ENCODE measurements at regions not wholly inside any gene's neighbourhood (a gene's known extent, or its start where the extent isn't known, plus 50 kb on each side); places are given as distances from the start of the nearest gene placed in this dataset.

DNA sequence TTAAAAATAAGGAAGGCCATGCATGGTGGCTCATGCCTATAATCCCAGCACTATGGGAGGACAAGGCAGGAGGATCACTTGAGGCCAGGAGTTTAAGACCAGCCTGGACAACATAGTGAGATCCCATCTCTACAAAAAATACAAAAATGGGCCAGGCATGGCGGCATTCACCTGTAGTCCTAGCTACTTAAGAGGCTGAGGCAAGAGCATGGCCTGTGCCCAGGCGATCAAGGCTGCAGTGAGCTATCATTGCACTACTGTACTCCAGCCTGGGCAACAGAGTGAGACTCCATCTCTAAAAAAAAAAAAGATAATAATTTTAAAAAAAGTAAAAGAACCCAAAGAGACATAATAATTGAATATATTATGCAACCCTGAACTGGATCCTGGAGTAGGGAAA is 83.6 kb upstream of the ZNF423 start:
- Histone ChIP-seq H3K36me3 (replicated peaks in 1 of 2; ENCODE audit: control insufficient read depth in 1 of 2, insufficient read depth in 2 of 2, low read length in 2 of 2) (no peaks in the 10 kb centered on the region), H3K79me2 (ENCODE audit: insufficient read depth, low read length) (no peaks in the 10 kb centered on the region), H3K4me2 (replicated peaks; ENCODE audit: extremely low read depth, low read length, poor library complexity, severe bottlenecking) (no peak overlapping the region), H2AFZ (ENCODE audit: insufficient read depth, low read depth, low read length, poor library complexity, severe bottlenecking) (no peak overlapping the region), H3K27ac (ENCODE audit: low read depth in 1 of 2, low read length in 2 of 2) (no peak overlapping the region), H3K9me3 (replicated peaks in 1 of 2; ENCODE audit: control insufficient read depth in 1 of 2, insufficient read depth in 1 of 2, low read length in 2 of 2) (no peaks in the 10 kb centered on the region), H3K9ac (ENCODE audit: insufficient read depth, low read length, poor library complexity, severe bottlenecking) (no peak overlapping the region), H3K27me3 (ENCODE audit: control insufficient read depth in 2 of 2, insufficient read depth in 2 of 2, low read length in 2 of 2) (no peaks in the 10 kb centered on the region), H4K20me1 (ENCODE audit: insufficient read depth, low read length) (no peaks in the 10 kb centered on the region), H3K4me3 (replicated peaks in 1 of 3; ENCODE audit: low read depth in 2 of 3, low read length in 3 of 3) (no peak overlapping the region), H3K4me1 (ENCODE audit: control insufficient read depth in 1 of 2, insufficient read depth in 2 of 2, low read length in 2 of 2) (no peaks in the 10 kb centered on the region)
- no peak for DNase-seq
- TF ChIP-seq, protein P1, sequence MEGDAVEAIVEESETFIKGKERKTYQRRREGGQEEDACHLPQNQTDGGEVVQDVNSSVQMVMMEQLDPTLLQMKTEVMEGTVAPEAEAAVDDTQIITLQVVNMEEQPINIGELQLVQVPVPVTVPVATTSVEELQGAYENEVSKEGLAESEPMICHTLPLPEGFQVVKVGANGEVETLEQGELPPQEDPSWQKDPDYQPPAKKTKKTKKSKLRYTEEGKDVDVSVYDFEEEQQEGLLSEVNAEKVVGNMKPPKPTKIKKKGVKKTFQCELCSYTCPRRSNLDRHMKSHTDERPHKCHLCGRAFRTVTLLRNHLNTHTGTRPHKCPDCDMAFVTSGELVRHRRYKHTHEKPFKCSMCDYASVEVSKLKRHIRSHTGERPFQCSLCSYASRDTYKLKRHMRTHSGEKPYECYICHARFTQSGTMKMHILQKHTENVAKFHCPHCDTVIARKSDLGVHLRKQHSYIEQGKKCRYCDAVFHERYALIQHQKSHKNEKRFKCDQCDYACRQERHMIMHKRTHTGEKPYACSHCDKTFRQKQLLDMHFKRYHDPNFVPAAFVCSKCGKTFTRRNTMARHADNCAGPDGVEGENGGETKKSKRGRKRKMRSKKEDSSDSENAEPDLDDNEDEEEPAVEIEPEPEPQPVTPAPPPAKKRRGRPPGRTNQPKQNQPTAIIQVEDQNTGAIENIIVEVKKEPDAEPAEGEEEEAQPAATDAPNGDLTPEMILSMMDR (IDR thresholded peaks at IDR 0.05) = no peak
- Mint-ChIP-seq H3K27ac (no peak overlapping the region), H3K27me3 (ENCODE audit: low read depth in 3 of 3) (peaks cover 2 to 6% (median 3%) of the 10 kb centered on the region in 3 donors), H3K9me3 (peaks cover 0 to 5% (median 0%) of the 10 kb centered on the region in 7 donors), H3K36me3 (no peaks in the 10 kb centered on the region), H3K4me1 (no peaks in the 10 kb centered on the region), H3K4me3 (no peak overlapping the region)
- intact Hi-C loops (cut with micrococcal nuclease) = no loop called here
- WGBS (ENCODE audit: insufficient coverage) = 100% methylated on average over 1 of the region's 2 CpGs

DNA sequence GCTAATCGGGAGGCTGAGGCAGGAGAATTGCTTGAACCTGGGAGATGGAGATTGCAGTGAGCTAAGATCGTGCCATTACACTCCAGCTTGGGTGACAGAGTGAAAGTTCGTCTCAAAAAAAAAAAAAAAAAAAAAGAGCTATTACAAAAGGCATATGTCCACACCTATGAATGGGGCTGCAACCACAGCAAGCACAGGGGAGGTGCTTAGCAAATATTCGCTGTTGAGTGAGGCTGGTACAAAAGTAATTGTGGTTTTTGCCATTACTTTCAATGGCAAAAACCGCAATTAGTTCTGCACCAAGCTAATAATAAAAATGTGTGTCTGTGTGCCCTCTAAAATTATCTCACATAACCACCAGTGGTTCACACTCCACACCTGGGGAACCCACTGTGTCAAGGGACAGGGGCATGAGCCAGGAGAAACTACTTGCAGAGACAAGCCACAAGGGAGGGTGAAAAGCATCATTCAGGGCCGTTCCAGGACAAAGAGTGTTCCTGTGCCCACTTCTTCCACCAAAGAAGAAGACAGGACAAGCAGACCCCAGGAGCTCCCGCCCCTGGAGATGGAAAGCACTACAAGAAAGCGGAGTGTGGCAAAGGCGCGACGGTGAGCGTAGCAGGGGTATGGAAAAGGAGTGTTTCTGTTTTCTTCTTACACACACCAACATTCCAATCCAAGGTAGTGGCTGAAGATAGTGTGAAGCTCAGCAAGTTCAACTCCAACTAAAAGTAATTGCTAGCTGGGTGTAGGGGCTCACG is 84.4 kb upstream of the CNEP1R1 start:
- peaks cover 0 to 5% (median 0%) of the 10 kb centered on the region in 7 donors for H3K9me3 Mint-ChIP-seq
- Histone ChIP-seq H3K27me3 (ENCODE audit: control insufficient read depth in 2 of 2, insufficient read depth in 2 of 2, low read length in 2 of 2) (no peaks in the 10 kb centered on the region), H3K9me3 (replicated peaks in 1 of 2; ENCODE audit: control insufficient read depth in 1 of 2, insufficient read depth in 1 of 2, low read length in 2 of 2) (no peaks in the 10 kb centered on the region), H3K4me2 (replicated peaks; ENCODE audit: extremely low read depth, low read length, poor library complexity, severe bottlenecking) (no peak overlapping the region), H3K27ac (ENCODE audit: low read depth in 1 of 2, low read length in 2 of 2) (no peak overlapping the region), H3K79me2 (ENCODE audit: insufficient read depth, low read length) (no peaks in the 10 kb centered on the region), H3K4me1 (ENCODE audit: control insufficient read depth in 1 of 2, insufficient read depth in 2 of 2, low read length in 2 of 2) (no peaks in the 10 kb centered on the region), H4K20me1 (ENCODE audit: insufficient read depth, low read length) (no peaks in the 10 kb centered on the region), H3K9ac (ENCODE audit: insufficient read depth, low read length, poor library complexity, severe bottlenecking) (no peak overlapping the region), H3K36me3 (replicated peaks in 1 of 2; ENCODE audit: control insufficient read depth in 1 of 2, insufficient read depth in 2 of 2, low read length in 2 of 2) (no peaks in the 10 kb centered on the region), H3K4me3 (replicated peaks in 1 of 3; ENCODE audit: low read depth in 2 of 3, low read length in 3 of 3) (no peak overlapping the region), H2AFZ (ENCODE audit: insufficient read depth, low read depth, low read length, poor library complexity, severe bottlenecking) (no peak overlapping the region)
- H3K27me3 Mint-ChIP-seq (ENCODE audit: low read depth in 3 of 3) = peaks cover 2 to 6% (median 3%) of the 10 kb centered on the region in 3 donors
- H3K4me3 Mint-ChIP-seq = no peak overlapping the region
- 100% methylated on average over 2 of the region's 13 CpGs for WGBS (ENCODE audit: insufficient coverage)
- no peak overlapping the region for H3K27ac Mint-ChIP-seq
- no peaks in the 10 kb centered on the region for H3K4me1 Mint-ChIP-seq
- no peaks in the 10 kb centered on the region for H3K36me3 Mint-ChIP-seq
- intact Hi-C loops (cut with micrococcal nuclease) = no loop called here
- DNase-seq = no peak
- TF ChIP-seq, protein P1 (IDR thresholded peaks at IDR 0.05) = no peak

Data from CD14-positive monocyte (primary cell).